AG20443 (cell line): ENCODE measurements at regions not wholly inside any gene's neighbourhood (a gene's known extent, or its start where the extent isn't known, plus 50 kb on each side); places are given as distances from the start of the nearest gene placed in this dataset.
"Not testable (repeated sequence)": the region's sequence is repeated elsewhere in the genome, so short reads cannot be mapped to it uniquely, and the experiment has no call there.

Experiments used
- DNase-seq: peaks from one replicate; pipeline ENCODE4 v3.0.0; 2012; ENCODE audit warnings: low spot score, mixed read lengths

DNA sequence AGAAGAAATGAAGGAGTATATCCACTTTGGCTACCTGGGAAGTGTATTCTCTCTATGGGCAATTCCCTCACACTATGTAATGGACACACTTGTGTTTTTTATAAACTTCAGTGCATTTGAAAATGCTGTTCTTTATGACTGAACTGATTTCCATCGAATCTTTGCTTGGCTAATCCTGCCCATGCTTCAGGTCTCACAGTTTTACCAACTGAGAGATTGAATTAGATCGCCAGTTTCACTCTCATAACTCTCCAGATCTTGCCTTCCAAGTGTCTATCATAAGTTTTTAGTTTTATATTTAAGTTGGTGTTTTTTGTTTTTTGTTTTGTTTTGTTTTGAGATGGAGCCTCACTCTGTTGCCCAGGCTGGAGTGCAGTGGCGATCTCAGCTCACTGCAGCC is 73.5 kb upstream of the MBNL1 start:
- DNase-seq = no peak

DNA sequence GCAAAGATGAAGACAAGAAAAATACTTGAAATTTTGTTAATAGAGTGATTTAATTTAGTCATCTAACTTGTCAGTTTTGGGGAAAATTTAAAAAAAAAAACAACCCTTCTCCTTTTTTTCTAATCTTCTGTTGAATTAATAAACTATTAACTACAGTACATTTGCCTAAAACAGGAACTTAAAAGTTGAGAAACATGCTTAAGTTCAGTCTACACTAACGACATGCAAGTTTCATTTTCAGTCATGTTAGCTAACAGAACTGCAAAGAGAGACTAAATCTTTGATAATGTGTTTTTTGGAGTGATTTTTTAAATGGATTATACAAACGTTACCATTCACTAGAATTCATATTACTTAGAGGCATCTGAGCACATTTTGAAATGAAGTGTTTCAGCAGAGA is 71.9 kb upstream of the MBNL1 start:
- no peak for DNase-seq

DNA sequence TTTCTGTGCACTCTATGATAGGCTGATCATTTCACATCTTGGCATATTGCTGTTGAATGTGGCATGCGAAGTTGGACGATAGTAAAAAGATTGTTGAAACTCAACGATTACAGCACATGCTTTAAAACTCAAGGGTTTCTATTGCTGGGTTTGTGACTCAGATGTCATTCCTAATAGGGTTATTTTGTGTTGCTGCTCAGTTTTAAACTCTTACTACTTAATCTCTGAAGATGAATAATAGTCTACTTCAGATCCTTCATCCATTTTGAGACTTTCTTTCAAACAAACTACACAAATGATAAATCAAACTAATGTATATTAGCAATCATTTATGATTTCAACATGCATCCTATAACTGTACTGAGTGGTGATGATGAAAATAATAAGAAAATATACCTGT is 71.3 kb upstream of the MBNL1 start:
- peak; percentile 41 for DNase-seq

DNA sequence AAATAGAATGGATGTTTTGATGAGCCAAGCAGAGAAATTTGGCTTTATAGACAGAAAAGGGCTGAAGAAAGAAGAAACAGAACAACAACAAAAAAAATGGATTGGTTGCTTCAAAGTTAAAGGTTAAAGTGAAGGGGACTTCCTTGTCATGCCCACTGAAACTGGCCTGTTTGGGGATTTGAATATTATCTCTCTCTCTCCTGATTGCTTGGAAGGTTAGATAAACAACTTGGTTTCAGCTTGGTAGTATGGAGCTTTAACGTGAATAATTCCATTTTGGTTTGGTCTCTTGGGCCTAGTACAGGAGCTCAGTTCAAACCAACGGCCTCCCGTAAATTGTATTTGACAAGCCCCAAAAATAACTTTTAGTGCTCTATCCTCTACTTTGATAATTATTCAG is 70.8 kb upstream of the MBNL1 start:
- DNase-seq = no peak

DNA sequence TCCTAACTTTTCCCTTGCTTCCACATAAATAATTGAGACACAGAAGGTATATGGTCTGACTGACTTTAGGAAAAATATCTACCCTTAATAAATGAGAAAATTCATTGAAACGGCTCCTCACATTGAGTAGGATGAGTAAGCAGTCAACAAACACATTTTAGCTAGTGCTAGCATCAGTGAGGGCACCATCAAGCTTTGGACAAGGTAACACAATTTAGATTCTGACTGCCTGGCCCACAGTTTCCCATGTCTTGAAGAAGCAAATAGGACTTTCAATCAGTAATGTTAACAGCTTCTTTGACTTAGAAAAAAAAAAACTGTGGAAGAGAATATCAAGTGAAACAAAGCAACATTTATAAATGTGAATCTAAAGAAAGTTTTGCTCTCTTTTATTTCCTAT is 70.1 kb upstream of the MBNL1 start:
- no peak for DNase-seq

DNA sequence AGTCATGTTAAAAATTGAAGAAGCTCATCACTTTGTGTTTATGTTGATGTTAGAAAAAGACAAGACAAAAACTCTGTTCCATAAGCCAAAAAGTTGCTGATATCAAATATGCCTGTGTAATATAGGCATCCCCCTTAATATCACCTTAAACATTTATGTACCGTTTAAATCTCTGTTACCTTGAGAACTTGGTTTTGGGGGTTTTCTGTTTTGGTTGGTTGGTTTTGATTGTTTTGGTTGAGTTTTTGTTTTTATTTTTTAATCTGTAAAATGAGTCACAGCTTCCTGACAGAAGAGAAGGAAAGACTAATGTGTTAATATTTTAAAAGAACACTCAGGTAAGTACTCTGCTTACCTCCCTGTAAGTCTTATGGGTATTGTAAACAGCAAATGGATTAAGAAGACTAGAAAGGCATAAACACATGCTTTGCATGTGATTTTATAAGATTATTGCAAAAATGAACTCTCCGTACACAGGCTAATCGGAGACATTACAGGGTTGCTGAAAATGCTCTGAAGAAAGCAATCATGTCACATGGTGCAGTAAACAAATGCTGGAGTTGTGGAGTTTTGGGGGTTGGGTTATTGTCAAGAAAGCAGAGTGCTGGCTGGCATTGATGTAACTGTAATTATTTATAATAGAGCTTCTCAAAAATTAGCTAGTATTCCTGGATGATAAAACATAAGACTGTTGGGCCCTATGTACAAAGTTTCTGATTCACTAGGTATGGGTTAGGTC is 69.5 kb upstream of the MBNL1 start:
- DNase-seq = no peak

DNA sequence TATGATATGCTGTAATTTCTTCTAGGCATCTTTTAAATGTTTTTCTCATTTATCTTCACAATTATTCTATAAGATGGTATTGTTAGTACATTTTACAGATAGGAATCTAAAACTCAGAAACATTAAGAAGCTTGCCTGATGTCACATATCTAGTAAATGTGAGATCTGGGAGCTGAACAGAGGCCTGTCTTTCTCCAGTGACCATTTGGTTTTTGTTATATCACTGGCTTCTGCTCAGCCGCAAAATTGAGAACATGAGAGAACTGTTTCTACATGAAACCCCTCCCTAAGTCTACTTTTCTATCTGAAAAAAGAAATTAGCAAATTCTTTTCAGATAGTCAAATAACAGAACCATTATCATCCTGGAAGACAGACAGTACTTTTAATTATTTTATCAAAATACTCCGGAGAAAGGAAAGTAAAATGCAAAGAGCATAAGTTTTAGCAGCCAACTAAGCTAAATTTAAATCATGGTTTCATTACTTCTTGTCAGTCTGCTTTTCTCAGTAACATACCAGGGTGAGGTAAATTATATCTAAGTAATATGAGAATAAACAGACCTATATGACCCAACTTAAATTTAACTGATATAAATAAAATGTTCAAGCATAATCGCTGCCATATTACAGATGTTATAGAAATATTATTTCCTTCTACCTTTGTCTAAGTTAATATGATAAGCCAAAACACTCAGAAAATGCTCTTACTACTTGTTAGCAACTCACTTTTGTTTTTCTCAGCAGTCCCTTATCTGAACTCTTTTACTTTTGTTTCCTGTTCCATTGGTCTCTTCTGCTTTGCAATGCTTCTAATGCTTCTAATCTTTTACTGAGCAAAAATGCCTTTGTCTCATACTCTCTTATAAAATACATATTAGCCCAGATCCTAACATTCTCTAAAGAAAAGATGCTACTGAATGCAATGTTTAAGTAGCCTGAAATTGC is 68.0 kb upstream of the MBNL1 start:
- DNase-seq = no peak

DNA sequence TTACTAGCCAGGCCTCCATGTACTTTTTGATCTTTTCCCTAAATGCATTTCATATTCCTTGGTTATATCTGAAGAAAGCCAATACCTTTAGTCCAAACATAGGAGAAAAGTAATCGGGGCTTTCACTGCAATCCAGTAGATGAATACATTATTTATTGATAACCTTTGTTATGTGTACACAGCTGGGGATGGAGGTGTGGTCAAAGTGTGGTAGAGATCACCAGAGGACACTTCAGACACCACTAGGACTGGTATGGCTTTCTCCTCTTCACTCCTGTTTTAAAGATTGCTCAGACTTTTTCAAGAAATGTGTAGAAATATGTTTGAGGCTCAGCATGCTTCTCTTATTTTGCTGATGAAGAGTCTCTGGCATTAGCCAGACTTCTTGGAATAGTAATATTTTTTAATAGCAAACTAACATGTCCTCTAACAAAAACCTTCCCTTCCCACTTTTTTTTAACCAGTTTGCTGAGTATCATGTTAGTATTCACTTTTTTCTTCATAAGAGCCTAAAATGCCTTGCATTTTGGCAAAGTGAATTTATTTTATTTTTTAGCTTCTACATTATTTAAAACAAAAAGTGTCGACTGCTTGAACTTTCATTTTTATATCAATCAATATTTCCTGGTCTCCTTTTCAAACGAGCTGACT is 65.6 kb upstream of the MBNL1 start:
- DNase-seq = no peak

DNA sequence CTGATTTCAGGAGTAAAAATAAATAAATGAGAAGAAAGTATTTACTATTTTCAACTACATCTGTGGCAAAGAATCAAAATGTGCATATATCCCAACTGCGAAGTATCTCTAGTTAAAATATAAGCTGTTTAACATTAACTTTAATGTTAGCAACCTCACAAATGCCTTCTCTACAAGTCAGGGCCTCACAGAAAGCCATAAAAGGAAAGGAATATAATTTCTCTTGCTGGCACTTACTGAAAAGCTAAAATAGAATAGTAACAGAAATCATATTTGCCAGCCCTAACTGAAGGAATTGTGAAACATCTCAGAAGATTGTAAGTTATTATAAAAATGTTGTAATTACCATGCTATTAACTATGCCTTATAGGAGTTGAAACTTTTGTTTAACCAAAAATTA is 65.1 kb upstream of the MBNL1 start:
- DNase-seq = no peak

DNA sequence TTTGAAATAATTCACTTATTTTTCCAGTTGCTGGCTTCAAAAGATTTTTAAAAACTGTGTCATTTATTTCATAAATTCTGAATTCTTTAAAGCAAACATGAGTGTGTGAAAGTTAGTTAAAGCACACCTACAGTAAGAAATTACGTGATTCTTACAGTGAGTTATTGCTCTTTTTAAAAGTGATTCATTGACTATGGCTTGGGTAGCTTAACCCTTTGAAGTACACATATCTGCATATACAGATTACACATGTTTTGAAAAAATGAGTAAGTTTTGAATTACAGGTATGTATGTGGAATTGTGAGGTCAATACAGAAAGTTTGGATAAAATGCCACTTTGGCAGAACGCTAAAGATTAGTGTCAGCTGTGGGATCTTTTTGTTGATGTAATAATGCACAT is 64.5 kb upstream of the MBNL1 start:
- DNase-seq = no peak

DNA sequence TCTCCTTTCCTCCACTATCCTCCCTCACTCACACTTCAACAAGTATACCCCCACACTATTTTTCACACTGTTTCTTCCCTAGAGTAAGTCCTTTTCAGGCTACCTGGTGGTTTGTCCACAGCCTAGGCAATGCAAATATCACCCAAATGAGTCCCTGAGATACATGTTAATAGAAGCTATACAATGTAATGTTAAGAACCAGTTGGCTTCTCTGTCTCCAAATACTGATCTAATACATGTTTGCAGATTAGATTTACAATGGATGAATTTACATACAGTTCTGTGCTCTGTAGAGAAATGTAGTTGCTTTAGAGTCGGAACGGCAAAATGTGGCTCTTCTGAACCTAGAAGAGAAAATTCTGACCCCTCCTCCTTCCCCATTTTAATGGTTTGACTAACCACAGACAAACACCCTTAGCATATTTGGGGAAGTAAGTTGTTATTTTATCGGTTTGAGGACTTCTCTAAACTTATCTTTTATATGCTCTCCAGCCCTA is 63.6 kb upstream of the MBNL1 start:
- DNase-seq = no peak

DNA sequence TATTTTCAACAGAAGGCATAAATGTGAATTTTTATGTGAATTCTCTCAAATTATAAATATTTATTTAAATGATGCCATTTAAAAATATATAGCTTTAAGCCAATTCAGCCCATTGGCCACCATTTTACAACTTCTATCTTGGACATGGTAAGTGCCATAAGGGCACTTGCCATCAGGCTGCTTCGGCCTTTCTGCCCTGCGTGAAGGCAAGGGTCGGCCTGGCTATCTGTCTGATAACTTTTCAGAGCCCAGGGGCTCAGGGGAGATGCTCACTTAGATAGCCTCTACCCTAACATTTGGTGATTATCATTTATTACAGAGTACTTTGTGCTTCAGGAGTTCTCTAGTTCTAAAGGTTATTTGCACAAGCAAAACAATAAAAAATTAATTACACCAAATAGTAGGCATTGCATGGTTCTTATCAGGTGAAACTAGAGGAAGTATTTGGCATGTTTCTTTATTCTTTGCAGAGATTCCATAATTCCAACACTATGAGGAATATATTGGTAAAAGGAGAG is 62.4 kb upstream of the MBNL1 start:
- DNase-seq = no peak

DNA sequence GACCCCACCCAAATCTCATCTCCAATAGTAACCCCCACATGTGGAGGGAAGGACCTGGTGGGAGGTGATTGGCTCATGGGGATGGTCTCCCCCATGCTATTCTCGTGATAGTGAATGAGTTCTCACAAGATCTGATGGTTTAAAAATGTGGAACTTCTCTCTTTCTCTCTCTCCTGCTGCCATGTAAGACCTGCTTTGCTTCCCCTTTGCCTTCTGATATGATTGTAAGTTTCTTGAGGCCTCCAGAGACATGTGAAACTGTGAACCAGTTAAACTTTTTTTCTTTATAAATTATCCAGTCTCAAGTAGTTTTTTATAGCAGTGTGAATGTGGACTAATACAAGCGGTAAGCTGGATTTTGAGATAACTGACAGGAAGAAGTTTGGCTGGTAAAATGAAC is 60.3 kb upstream of the MBNL1 start:
- DNase-seq = no peak

DNA sequence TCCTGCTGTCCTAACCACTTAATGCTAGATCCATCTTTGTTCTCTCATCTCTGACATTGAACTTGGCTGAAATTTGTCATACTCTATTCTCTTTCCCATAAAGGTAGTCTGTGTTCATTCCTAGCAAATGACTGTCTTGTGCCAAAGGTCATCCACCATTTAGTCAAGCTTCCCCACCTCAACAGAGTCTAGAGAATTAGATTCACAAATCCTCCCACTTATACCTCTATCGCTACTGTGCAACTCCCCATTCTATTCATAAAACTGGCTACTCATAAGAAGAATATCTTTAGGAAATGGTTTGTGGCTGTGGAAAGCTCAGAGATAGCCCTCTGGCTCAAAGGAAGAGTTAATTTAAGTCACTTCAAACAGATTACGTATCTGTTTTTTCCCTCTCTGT is 59.7 kb upstream of the MBNL1 start:
- DNase-seq = no peak

DNA sequence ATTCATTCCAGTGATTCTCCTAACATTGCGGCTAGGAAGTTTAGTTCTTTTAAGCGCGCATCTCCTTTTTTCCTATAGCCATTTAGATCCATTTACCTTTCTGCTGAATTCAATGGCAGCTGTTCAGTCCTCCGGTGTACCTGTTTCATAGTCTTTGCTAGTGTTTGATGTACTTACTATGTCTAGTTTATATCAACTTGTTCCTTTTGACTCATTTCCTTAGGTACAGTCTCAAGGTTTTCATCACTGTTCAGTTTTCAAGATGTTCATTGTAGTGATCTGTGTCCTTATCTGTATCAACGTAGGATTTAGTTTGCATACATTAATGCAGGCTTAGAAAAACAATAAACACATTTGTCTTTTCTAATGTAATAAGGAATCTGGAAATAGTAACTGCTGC is 59.0 kb upstream of the MBNL1 start:
- no peak for DNase-seq

DNA sequence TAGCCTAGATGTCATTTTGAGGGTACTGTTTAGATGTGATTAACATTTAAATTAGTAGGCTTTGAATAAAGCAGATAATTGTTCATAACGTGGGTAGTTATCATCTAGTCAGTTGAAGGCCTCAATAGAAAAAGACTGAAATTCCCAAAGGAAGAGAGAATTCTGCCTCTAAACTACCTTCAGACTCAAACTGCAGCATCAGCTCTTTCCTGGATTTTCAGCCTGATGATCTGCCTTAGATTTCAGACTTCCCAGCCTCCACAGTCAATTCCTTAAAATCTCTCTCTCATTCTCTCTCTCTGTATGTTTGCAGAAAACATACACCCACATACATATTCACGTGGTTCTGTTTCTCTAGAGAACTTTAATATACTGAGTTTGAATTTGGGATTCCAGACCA is 58.0 kb upstream of the MBNL1 start:
- DNase-seq = no peak

DNA sequence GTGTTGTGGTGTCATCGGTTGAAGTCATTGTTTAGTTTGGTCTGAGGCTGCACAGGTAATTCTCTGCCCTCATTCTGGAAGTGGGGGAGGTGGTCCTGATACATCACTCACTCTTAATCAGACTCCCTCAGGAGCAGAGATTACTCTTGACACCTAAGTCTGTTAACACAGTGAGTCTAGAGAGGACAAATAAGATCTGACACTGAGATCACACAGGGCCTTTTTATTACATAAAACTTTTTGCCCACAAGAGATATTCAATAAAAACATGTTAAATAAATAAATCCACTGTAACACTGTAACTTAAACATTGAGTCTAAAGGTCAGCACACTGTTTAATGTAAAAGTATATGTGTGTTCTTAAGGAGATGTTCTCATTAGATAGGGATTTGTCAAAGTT is 57.1 kb upstream of the MBNL1 start:
- no peak for DNase-seq

DNA sequence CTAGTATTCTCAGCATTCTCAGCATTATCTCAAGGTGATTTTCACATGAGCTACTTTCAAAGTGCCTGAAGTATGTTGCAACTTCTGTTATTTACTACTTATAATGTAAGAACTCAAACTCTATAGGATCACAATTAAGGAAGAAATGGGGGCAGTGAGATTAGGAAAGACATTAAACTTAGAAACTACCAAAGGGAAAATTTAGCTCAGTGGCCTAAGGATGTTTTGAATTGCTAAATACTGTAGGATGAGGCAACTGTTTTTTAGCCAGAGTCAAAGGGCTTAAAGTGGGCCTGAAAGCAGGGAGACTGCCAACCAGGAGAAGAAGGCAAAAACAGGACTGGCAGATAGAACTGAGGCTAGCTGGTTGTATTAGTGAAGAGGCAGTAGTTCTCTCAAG is 55.5 kb upstream of the MBNL1 start:
- DNase-seq = peak; percentile 14

DNA sequence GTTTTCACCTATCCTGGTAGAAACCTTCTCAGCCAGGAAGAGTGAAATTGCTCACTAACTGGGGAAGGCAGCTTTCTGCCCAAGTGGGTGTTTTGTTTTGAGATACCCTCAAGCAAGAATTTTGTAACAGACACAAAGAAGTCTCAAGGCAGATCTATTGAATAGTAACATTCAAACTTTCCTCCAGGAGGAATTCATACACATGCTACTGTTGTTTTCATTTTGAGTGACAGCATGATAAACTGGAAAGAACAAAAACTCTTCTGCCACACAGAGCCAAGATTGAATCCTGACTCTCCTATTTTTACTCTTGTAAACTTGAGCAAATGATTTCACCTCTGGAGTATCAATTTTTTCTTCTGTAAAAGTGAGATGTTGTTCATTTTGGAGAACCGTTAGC is 54.8 kb upstream of the MBNL1 start:
- no peak for DNase-seq

DNA sequence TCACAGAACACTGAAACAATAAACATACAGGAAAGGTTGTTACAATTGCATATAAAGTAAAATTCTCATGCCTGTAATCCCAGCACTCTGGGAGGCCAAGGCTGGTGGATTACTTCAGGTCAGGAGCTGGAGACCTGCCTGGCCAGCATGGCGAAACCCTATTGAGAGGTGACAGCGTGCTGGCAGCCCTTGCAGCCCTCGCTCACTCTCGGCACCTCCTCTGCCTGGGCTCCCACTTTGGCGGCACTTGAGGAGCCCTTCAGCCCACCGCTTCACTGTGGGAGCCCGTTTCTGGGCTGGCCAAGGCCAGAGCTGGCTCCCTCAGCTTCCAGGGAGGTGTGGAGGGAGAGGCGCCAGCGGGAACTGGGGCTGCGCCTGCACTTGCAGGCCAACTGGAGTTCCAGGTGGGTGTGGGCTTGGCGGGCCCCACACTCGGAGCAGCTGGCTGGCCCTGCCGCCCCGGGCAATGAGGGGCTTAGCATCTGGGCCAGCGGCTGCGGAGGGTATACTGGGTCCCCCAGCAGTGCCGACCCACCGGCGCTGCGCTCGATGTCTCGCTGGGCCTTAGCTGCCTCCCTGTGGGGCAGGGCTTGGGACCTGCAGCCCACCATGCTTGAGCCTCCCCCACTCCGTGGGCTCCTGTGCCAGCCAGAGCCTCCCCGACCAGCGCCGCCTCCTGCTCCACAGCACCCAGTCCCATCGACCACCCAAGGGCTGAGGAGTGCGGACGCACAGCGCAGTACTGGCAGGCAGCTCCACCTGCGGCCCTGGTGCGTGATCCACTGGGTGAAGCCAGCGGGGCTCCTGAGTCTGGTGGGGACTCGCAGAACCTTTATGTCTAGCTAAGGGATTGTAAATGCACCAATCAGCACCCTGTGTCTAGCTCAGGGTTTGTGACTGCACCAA is 51.5 kb upstream of the MBNL1 start:
- not testable (repeated sequence) for DNase-seq

DNA sequence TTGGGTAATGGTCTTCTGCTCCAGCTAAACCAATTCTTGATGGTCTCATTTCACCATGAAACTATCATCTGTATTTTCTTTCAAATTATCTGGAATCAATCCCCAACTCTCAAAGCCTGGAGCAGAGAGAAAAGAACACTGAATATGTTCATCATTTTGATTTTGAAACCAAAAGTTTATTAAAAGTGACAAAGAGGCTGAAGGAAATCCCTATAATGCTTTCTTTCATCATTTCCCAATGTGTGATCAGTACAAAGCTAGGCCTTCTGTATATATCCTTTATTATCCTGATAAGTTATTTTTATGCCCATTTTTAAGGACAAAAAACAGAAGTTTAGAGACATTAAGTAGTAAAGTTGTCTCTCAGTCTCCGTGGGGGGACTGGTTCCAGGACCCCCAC is 50.1 kb upstream of the MBNL1 start:
- no peak for DNase-seq
